IMR-90 (cell line): ENCODE measurements at regions not wholly inside any gene's neighbourhood (a gene's known extent, or its start where the extent isn't known, plus 50 kb on each side); places are given as distances from the start of the nearest gene placed in this dataset.

Experiments
- ATAC-seq: fragments of 200-7000 bp; cut with Tn5 transposase; 2 replicates; pipeline ENCODE4 v1.9.1; 2020; ENCODE audit warnings: low read depth, mild to moderate bottlenecking, moderate library complexity
- BruUV-seq: library from RNA; stranded (reverse); fragments of 400-500 nt; replicated peaks from 2 replicates; lab custom pipeline; 2021; lab: Mats Ljungman, UMichigan
- CTCF ChIA-PET: fragments of 300-600 bp; formaldehyde crosslinking; extraction: SDS; loops from one replicate; lab custom pipeline; 2021; ENCODE audit warnings: antibody characterized with exemption; lab: Yijun Ruan, JAX
- POLR2A ChIA-PET: fragments of 300-600 bp; sonication (Branson Sonifier 250); formaldehyde crosslinking; loops from one replicate; lab custom pipeline; 2022; ENCODE audit warnings: antibody characterized with exemption; ENCODE audit not compliant: unreplicated experiment; lab: Charles Lee
- DNase-seq: peaks from one replicate; pipeline ENCODE4 v3.0.0; 2013
- H2AFZ ChIP-seq: replicated peaks from 2 replicates; pipeline ENCODE3; 2013; ENCODE audit warnings: low read length, mild to moderate bottlenecking; ENCODE audit not compliant: poor library complexity
- H2AK5ac ChIP-seq: 2 replicates; pipeline ENCODE4 v1.6.1; 2013; ENCODE audit warnings: low read depth, low read length, inconsistent platforms
- H2AK9ac ChIP-seq: replicated peaks from 2 replicates; pipeline ENCODE3; 2013; ENCODE audit warnings: mild to moderate bottlenecking, low read depth, low read length, moderate library complexity; ENCODE audit not compliant: poor library complexity
- H2BK120ac ChIP-seq: 2 replicates; pipeline ENCODE4 v1.6.1; 2013; ENCODE audit warnings: low read depth, low read length, inconsistent platforms
- H2BK15ac ChIP-seq: 3 replicates; pipeline ENCODE4 v1.6.1; 2013; ENCODE audit warnings: low read depth, low read length, inconsistent platforms
- H2BK20ac ChIP-seq: 2 replicates; pipeline ENCODE4 v1.6.1; 2013; ENCODE audit warnings: low read depth, mild to moderate bottlenecking, inconsistent platforms, low read length, moderate library complexity
- H2BK5ac ChIP-seq: 2 replicates; pipeline ENCODE4 v1.6.1; 2013; ENCODE audit warnings: mild to moderate bottlenecking, low read depth, low read length, inconsistent platforms; ENCODE audit not compliant: poor library complexity, severe bottlenecking
- H3K14ac ChIP-seq: replicated peaks from 2 replicates; pipeline ENCODE4 v1.6.1; 2013; ENCODE audit warnings: low read depth, low read length, inconsistent platforms
- H3K18ac ChIP-seq: 2 replicates; pipeline ENCODE4 v1.6.1; 2013; ENCODE audit warnings: low read depth, low read length, control low read depth
- H3K23ac ChIP-seq: 2 replicates; pipeline ENCODE4 v1.6.1; 2013; ENCODE audit warnings: low read depth, low read length, inconsistent platforms
- H3K27ac ChIP-seq: 2 replicates; pipeline ENCODE4 v1.5.1; 2013; ENCODE audit warnings: mild to moderate bottlenecking, control low read depth, low read length; ENCODE audit not compliant: insufficient read depth
- H3K27me3 ChIP-seq: 2 replicates; pipeline ENCODE4 v1.6.1; 2013; ENCODE audit warnings: low read length; ENCODE audit not compliant: control insufficient read depth, insufficient read depth
- H3K36me3 ChIP-seq: 2 replicates; pipeline ENCODE4 v1.6.1; 2013; ENCODE audit warnings: low read length, mixed read lengths; ENCODE audit not compliant: control insufficient read depth, insufficient read depth
- H3K4ac ChIP-seq: 2 replicates; pipeline ENCODE4 v1.6.1; 2013; ENCODE audit warnings: low read depth, low read length, inconsistent platforms
- H3K4me1 ChIP-seq: 2 replicates; pipeline ENCODE4 v1.6.1; 2013; ENCODE audit warnings: low read length, mixed read lengths; ENCODE audit not compliant: control insufficient read depth, insufficient read depth
- H3K4me2 ChIP-seq: 2 replicates; pipeline ENCODE4 v1.6.1; 2013; ENCODE audit warnings: low read depth, mild to moderate bottlenecking, control low read depth, low read length, moderate library complexity
- H3K4me3 ChIP-seq: 2 replicates; pipeline ENCODE4 v1.5.1; 2013; ENCODE audit warnings: low read depth, mild to moderate bottlenecking, control low read depth, low read length, moderate library complexity; ENCODE audit not compliant: insufficient read depth
- H3K56ac ChIP-seq: 2 replicates; pipeline ENCODE4 v1.6.1; 2013; ENCODE audit warnings: low read length, inconsistent platforms; ENCODE audit not compliant: insufficient read depth; ENCODE audit errors: extremely low read depth
- H3K79me1 ChIP-seq, 2 experiments: 2 replicates each; pipeline ENCODE4 v1.6.1; 2013; ENCODE audit warnings: low read length in 2 of 2, inconsistent platforms in 1 of 2, low read depth in 1 of 2
- H3K9ac ChIP-seq: 2 replicates; pipeline ENCODE4 v1.6.1; 2013; ENCODE audit warnings: low read depth, low read length, control low read depth
- H3K9me1 ChIP-seq: 2 replicates; pipeline ENCODE4 v1.6.1; 2013; ENCODE audit warnings: low read length, inconsistent platforms; ENCODE audit not compliant: insufficient read depth
- H3K9me3 ChIP-seq: 2 replicates; pipeline ENCODE4 v1.6.1; 2013; ENCODE audit warnings: low read length; ENCODE audit not compliant: control insufficient read depth, insufficient read depth
- H4K20me1 ChIP-seq: 2 replicates; pipeline ENCODE4 v1.6.1; 2013; ENCODE audit warnings: low read length, inconsistent platforms; ENCODE audit not compliant: insufficient read depth
- H4K5ac ChIP-seq: 2 replicates; pipeline ENCODE4 v1.6.1; 2013; ENCODE audit warnings: mild to moderate bottlenecking, low read depth, low read length, control low read depth
- H4K8ac ChIP-seq, 2 experiments: 2 replicates each; pipeline ENCODE4 v1.6.1; 2013; ENCODE audit warnings: low read depth in 2 of 2, low read length in 2 of 2, control low read depth in 1 of 2, inconsistent platforms in 1 of 2
- H4K91ac ChIP-seq: 2 replicates; pipeline ENCODE4 v1.6.1; 2013; ENCODE audit warnings: low read depth, low read length, inconsistent platforms; ENCODE audit not compliant: insufficient read depth
- BHLHE40 ChIP-seq: fragments of 150-350 bp; IDR thresholded peaks from 2 replicates; pipeline ENCODE4 v1.6.1; 2016; ENCODE audit warnings: mild to moderate bottlenecking, low read depth, low read length
- CEBPB ChIP-seq: IDR thresholded peaks from 2 replicates; pipeline ENCODE4 v1.6.1; 2012; ENCODE audit warnings: low read depth, low read length, improper control_type of control experiment
- CHD1 ChIP-seq: IDR thresholded peaks from 2 replicates; pipeline ENCODE4 v1.6.1; 2012; ENCODE audit warnings: low read depth, low read length, improper control_type of control experiment
- POLR2A ChIP-seq: IDR thresholded peaks from 2 replicates; pipeline ENCODE4 v1.6.1; 2012; ENCODE audit warnings: mild to moderate bottlenecking, low read depth, low read length
- WGBS, 2 experiments: methylation state at CpG; one replicate each; pipeline versions ENCODE4 v1.1.5 to v1.1.7; 2013; ENCODE audit warnings: missing lambda C conversion rate in 2 of 2; ENCODE audit not compliant: insufficient read length in 1 of 2; ENCODE audit errors: extremely low coverage in 2 of 2; 5-methylcytosine and 5-hydroxymethylcytosine counted together
- dilution Hi-C: fragments of 300-500 bp; cut with HindIII; formaldehyde crosslinking; loops from one replicate; pipeline ENCODE4 v1.14.3; 2018; ENCODE audit warnings: low sequenced_read_pairs; ENCODE audit not compliant: unreplicated experiment
- in situ Hi-C: fragments of 300-500 bp; cut with MboI; formaldehyde crosslinking; loops from 3 replicates; pipeline ENCODE4 v1.14.3; 2019; ENCODE audit warnings: low sequenced_read_pairs, inconsistent platforms, mixed read lengths
- intact Hi-C: fragments of 100-400 bp; cut with micrococcal nuclease; formaldehyde crosslinking; loops from 2 replicates; pipeline ENCODE4 v1.10.0; 2022
- TF ChIP-seq, protein P1 (sequence below): conservative IDR thresholded peaks from 2 replicates; pipeline ENCODE4 v1.5.1; 2012; ENCODE audit warnings: mild to moderate bottlenecking, low read depth, low read length, improper control_type of control experiment
- TF ChIP-seq, protein P2 (sequence below): fragments of 150-350 bp; IDR thresholded peaks from 2 replicates; pipeline ENCODE4 v1.6.1; 2017; ENCODE audit warnings: mild to moderate bottlenecking, antibody characterized with exemption, low read length, low read depth
- TF ChIP-seq, protein P3 (sequence below): fragments of 150-350 bp; IDR thresholded peaks from 2 replicates; pipeline ENCODE4 v1.6.1; 2016; ENCODE audit warnings: low read depth, mild to moderate bottlenecking, low read length, moderate library complexity, borderline replicate concordance

GRCh38 chr13:69094485-69094884 is 1013.1 kb upstream of the ATXN8OS start:
- WGBS, 2 experiments, result no CpG with 5 or more reads among the region's 1 CpG

More at GRCh38 chr13:69094485-69094884, 1013.1 kb upstream of the ATXN8OS start:
- no TSS peak for BruUV-seq
- TF ChIP-seq, protein P1, sequence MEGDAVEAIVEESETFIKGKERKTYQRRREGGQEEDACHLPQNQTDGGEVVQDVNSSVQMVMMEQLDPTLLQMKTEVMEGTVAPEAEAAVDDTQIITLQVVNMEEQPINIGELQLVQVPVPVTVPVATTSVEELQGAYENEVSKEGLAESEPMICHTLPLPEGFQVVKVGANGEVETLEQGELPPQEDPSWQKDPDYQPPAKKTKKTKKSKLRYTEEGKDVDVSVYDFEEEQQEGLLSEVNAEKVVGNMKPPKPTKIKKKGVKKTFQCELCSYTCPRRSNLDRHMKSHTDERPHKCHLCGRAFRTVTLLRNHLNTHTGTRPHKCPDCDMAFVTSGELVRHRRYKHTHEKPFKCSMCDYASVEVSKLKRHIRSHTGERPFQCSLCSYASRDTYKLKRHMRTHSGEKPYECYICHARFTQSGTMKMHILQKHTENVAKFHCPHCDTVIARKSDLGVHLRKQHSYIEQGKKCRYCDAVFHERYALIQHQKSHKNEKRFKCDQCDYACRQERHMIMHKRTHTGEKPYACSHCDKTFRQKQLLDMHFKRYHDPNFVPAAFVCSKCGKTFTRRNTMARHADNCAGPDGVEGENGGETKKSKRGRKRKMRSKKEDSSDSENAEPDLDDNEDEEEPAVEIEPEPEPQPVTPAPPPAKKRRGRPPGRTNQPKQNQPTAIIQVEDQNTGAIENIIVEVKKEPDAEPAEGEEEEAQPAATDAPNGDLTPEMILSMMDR, result no peak
- TF ChIP-seq CEBPB, result no peak
- TF ChIP-seq POLR2A, result no peak
- no peak for TF ChIP-seq BHLHE40
- TF ChIP-seq, protein P2, sequence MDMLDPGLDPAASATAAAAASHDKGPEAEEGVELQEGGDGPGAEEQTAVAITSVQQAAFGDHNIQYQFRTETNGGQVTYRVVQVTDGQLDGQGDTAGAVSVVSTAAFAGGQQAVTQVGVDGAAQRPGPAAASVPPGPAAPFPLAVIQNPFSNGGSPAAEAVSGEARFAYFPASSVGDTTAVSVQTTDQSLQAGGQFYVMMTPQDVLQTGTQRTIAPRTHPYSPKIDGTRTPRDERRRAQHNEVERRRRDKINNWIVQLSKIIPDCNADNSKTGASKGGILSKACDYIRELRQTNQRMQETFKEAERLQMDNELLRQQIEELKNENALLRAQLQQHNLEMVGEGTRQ, result no peak
- TF ChIP-seq, protein P3, sequence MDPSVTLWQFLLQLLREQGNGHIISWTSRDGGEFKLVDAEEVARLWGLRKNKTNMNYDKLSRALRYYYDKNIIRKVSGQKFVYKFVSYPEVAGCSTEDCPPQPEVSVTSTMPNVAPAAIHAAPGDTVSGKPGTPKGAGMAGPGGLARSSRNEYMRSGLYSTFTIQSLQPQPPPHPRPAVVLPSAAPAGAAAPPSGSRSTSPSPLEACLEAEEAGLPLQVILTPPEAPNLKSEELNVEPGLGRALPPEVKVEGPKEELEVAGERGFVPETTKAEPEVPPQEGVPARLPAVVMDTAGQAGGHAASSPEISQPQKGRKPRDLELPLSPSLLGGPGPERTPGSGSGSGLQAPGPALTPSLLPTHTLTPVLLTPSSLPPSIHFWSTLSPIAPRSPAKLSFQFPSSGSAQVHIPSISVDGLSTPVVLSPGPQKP, result no peak
- TF ChIP-seq CHD1, result no peak
- H3K4me1 ChIP-seq, result no peaks in the 10 kb centered on the region
- in situ Hi-C loops, result no loop called here
- H4K91ac ChIP-seq, result no peak overlapping the region
- DNase-seq (no peak), ATAC-seq (no peak)
- no peak overlapping the region for H3K14ac ChIP-seq
- H2AK5ac ChIP-seq, result no peak overlapping the region
- no peak overlapping the region for H2AFZ ChIP-seq
- H2BK20ac ChIP-seq, result no peak overlapping the region
- no peaks in the 10 kb centered on the region for H4K20me1 ChIP-seq
- no peak overlapping the region for H2AK9ac ChIP-seq
- no peak overlapping the region for H2BK5ac ChIP-seq
- 0 out of 2 replicates have a peak, but pooled peaks cover 2% of the 10 kb centered on the region for H3K9me3 ChIP-seq
- no peak overlapping the region for H3K27ac ChIP-seq
- H4K8ac ChIP-seq, result no peak overlapping the region
- H3K36me3 ChIP-seq, result no peaks in the 10 kb centered on the region
- no peaks in the 10 kb centered on the region for H3K27me3 ChIP-seq
- POLR2A ChIA-PET, result no interaction called here
- H4K5ac ChIP-seq, result no peak overlapping the region
- no peak overlapping the region for H3K4ac ChIP-seq
- no peak overlapping the region for H2BK120ac ChIP-seq
- H3K56ac ChIP-seq, result no peak overlapping the region
- no peak overlapping the region for H3K18ac ChIP-seq
- no peak overlapping the region for H3K9ac ChIP-seq
- no peak overlapping the region for H3K23ac ChIP-seq
- H2BK15ac ChIP-seq, result no peak overlapping the region
- intact Hi-C loops, result no loop called here
- no peaks in the 10 kb centered on the region for H3K79me1 ChIP-seq
- no peak overlapping the region for H3K4me3 ChIP-seq
- no peaks in the 10 kb centered on the region for H3K9me1 ChIP-seq
- H3K4me2 ChIP-seq, result no peak overlapping the region
- CTCF ChIA-PET, result no interaction called here
- dilution Hi-C loops, result no loop called here
